Loucy (cell line): ENCODE measurements at regions not wholly inside any gene's neighbourhood (a gene's known extent, or its start where the extent isn't known, plus 50 kb on each side); places are given as distances from the start of the nearest gene placed in this dataset.

Source experiments
- EZH2phosphoT487 ChIP-seq: fragments of 200-600 bp; IDR thresholded peaks from 2 replicates; pipeline ENCODE4 v1.6.1; 2018; ENCODE audit warnings: antibody characterized with exemption, mild to moderate bottlenecking, moderate library complexity, borderline replicate concordance
- TF ChIP-seq, protein P1 (sequence below): fragments of 200-600 bp; sonication (generic); conservative IDR thresholded peaks from 2 replicates; pipeline ENCODE4 v1.5.1; 2014; ENCODE audit warnings: mild to moderate bottlenecking, antibody characterized with exemption, low read length

DNA sequence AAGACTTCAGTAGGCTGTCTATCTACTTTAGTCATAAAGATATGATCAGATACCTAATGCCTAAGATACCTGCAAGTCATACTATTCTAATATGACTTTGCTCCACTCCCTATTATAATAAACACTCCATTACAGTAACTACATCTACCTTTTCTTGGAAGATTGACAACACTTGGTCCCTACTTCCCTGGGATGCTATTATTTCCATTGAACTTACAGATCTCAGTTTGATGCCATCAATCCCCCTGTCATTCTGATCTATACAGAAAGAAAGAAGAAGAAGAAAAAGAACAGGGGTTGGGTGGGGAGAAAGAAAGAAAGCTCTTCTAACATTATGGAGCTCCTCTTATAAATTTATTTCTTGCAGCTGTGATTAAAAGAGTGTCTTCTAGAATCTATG is 889.1 kb upstream of the NRXN1 start:
- TF ChIP-seq, protein P1, sequence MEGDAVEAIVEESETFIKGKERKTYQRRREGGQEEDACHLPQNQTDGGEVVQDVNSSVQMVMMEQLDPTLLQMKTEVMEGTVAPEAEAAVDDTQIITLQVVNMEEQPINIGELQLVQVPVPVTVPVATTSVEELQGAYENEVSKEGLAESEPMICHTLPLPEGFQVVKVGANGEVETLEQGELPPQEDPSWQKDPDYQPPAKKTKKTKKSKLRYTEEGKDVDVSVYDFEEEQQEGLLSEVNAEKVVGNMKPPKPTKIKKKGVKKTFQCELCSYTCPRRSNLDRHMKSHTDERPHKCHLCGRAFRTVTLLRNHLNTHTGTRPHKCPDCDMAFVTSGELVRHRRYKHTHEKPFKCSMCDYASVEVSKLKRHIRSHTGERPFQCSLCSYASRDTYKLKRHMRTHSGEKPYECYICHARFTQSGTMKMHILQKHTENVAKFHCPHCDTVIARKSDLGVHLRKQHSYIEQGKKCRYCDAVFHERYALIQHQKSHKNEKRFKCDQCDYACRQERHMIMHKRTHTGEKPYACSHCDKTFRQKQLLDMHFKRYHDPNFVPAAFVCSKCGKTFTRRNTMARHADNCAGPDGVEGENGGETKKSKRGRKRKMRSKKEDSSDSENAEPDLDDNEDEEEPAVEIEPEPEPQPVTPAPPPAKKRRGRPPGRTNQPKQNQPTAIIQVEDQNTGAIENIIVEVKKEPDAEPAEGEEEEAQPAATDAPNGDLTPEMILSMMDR: no peak
- TF ChIP-seq EZH2phosphoT487: no peak
